NB4 (cell line): ENCODE measurements at regions not wholly inside any gene's neighbourhood (a gene's known extent, or its start where the extent isn't known, plus 50 kb on each side); places are given as distances from the start of the nearest gene placed in this dataset.

Source experiments
- MYC ChIP-seq: IDR thresholded peaks from 2 replicates; pipeline ENCODE4 v1.6.1; 2011; ENCODE audit warnings: low read depth, low read length
- POLR2A ChIP-seq: IDR thresholded peaks from 2 replicates; pipeline ENCODE4 v1.6.1; 2011; ENCODE audit warnings: mild to moderate bottlenecking; ENCODE audit not compliant: insufficient read length; ENCODE audit errors: extremely low read depth
- TF ChIP-seq, protein P1 (sequence below): IDR thresholded peaks from 2 replicates; pipeline ENCODE4 v1.6.1; 2011; ENCODE audit warnings: low read depth, low read length
- TF ChIP-seq, protein P2 (sequence below): IDR thresholded peaks from one replicate; pipeline ENCODE4 v1.5.1; 2012; ENCODE audit warnings: low read depth, low read length

DNA sequence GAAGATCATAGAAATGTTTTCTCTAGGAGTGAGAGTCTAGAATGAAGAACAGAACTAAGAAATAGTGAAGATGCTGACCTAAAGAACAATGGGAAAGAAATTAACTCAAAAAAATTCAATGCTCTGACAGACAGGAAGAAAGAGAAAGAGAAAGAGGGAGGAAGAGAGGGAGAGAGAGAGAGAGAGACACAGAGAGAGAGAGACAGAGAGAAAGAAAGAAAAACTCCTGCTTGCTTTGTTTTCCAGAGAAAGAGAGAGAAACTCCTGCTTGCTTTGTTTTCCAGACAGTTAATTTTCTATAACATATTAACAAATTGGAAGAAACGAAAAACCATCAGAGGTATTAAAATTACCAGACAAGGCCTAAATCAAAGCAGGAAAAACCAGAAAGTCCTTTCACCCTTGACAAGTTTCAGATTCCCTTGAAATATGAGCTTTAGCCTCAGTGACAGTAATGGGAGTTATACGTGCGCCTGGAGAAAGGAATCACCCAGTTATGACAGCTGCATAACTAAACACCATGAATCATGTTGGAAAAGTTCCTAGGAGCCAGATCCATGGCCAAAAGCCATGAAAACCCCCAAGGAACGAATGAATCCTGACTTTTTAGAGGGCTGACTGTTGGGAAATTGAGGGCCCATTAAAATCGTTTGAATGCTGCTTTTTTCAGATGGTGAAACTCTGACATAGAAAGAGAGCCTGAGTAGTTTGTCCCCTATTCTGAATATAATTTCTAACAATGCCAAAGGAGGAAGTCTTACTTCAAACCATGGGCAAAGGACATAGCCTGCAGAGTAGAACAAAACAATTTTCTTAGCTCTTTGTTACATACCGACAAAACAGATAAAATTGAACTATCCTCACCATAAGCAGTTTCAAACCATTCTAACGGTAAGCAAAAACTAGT, 228.6 kb upstream of the CHST9 start:
- TF ChIP-seq, protein P1, sequence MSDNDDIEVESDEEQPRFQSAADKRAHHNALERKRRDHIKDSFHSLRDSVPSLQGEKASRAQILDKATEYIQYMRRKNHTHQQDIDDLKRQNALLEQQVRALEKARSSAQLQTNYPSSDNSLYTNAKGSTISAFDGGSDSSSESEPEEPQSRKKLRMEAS: no peak
- TF ChIP-seq MYC (no peak), POLR2A (no peak)
- TF ChIP-seq, protein P2, sequence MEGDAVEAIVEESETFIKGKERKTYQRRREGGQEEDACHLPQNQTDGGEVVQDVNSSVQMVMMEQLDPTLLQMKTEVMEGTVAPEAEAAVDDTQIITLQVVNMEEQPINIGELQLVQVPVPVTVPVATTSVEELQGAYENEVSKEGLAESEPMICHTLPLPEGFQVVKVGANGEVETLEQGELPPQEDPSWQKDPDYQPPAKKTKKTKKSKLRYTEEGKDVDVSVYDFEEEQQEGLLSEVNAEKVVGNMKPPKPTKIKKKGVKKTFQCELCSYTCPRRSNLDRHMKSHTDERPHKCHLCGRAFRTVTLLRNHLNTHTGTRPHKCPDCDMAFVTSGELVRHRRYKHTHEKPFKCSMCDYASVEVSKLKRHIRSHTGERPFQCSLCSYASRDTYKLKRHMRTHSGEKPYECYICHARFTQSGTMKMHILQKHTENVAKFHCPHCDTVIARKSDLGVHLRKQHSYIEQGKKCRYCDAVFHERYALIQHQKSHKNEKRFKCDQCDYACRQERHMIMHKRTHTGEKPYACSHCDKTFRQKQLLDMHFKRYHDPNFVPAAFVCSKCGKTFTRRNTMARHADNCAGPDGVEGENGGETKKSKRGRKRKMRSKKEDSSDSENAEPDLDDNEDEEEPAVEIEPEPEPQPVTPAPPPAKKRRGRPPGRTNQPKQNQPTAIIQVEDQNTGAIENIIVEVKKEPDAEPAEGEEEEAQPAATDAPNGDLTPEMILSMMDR: no peak
